ENCODE measurements at regions not wholly inside any gene's neighbourhood (a gene's known extent, or its start where the extent isn't known, plus 50 kb on each side); places are given as distances from the start of the nearest gene placed in this dataset.

DNA sequence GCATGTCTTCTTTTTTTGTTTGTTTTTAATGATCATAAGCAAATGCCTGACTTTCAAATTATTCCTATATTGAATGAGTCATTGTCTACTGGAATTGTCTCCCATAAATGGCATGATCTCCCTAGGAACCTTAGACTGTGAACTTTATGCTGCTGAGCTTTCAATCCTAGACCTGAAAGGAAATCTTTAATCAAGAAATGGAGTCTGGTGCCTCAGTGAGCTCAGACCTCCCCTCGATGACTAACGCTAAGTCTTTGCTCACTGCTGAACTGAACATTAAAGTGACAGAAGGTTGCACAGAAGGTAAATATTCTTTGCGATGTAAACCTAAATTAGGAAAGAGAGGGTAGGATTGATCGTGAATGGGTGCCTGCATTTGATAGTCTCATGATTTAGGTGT, 745.2 kb upstream of the WWC1 start:
- DNase-seq (ENCODE audit: low read depth in 3 of 3): no peak

DNA sequence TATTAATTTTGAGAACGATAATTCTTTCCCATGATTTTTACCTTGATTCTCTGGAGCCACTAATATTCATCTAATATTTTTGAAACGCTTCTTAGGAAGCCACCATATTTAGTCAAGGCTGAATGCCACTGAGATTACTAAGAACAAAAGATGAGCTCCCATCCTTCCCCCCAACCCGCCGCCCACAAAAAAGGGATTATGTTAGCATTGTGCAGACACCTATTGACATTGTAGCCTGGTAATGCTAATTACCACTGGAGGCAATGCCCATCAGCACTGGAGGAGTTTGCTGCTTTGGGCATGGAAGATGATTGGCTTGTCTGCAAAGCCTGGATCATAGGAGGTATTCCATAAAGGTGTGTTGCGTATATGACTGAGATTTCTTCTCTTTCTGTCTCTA, 739.1 kb upstream of the WWC1 start:
- DNase-seq (ENCODE audit: low read depth in 3 of 3): no peak

DNA sequence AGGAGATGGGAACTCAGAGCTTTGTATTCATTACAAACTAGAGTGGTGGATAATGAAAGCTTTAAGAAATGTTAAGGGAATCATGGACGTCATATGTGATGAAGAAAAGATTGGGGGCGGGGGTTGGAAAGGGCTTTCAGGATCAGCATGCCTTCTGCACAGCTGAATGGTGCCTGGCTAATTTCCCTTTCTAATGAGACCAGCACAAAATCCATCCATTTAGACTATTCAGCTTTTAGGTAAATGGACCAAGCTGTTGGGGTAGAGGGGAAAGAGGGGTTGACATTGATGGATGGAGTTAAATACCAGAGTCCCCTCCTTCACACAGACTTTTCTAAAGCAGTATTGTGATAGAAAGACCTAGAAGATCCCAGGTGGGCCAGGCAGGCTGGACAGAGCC, 737.9 kb upstream of the WWC1 start:
- DNase-seq (ENCODE audit: low read depth in 3 of 3): no peak

DNA sequence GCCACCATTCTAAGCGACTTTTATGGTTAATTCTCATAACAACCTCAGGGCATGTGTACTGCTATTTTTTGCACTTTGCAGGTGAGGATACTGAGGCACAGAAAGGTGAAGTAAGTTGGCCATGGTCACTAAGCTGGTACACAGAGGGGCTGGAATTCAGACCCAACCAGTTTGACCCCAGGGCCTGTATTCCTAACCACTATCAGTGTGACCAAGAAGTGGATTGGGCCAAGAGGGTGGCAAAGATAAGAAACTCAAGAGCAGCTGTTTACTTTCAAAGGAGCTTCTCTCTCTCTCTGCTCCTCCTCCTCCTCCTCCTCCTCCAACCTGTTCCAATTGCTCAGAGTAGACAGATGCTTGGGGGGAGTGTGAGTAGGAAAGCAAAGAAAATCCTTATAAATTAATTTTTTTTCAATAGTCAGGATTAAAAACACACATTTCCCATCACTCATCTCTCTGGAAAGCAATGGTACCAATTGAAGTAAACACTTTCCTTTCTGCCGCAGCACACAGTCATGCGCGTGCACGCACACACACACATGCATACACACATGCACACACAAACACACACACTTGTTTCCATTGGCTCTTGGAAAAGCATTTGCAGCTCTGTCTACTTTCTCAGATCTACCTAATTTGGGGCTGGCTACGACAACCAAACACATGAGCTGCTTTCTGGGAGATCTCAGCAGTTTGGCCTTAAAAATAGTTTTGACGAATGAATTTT, 736.7 kb upstream of the WWC1 start:
- DNase-seq (ENCODE audit: low read depth in 3 of 3): no peak

DNA sequence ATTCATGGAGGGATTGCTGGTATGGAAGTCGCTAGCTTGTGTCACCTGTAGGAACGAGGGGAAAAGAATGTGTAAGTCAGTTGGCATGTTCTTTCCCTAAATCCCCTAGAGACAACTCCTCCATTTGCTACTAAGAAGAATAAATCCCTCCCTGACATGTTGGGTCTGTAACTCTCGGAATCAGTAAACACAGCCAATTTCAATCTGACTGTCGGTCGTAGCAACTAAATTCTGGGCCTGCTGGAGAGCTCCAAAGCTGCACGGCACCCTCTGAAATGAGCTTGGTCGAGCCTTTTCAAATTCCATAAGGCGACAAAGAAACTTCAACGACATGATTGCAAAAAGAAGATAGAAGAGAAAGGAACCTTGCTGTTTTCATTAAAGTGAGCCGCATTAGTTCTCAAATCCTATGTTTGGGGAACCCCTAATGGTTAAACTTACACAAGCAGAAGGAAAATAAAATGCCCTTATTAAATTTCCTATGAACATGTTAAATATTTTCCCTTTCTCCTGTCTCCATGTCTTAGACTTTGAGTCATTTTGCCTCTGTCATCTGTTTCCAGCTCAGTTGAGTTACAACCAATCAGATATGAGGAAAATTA, 735.8 kb upstream of the WWC1 start:
- DNase-seq (ENCODE audit: low read depth in 3 of 3): no peak

DNA sequence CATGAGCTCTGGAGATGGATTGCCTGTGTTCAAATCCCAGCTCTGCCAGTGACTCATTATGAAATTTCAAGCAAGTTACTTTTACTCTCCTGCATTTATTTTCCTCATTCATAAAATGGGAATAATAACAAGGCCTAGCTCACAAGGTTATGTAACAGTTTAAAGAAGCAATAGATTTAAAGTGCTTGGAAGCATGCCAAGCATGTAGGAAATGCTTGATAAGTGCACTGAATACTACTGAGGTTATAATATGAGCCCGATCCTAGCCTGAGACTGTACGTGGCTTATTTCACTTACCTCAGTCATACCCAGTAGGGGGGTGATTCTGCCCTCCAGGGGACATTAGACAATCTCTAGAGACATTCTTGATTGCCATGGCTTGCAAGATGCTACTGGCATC, 734.1 kb upstream of the WWC1 start:
- DNase-seq (ENCODE audit: low read depth in 3 of 3): no peak

DNA sequence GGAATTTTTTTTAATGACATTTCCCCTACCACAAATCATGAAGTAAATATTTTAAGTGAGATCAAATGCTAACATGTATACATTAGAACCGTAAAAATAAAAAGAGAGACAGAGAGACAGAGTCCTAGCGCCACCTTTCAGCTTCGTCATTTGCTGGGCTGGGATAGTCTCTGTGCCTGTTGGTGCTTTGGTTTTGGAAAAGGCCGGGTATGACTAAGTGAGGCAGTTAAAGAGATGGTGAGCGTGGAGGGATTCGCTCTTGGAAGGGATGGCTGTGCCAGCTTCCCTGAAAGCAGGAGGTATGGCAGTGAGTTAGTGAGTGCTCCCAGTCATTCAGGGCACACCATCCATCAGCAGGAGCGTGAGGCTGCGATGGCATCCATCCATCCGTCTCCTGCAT, 729.6 kb upstream of the WWC1 start:
- no peak for DNase-seq (ENCODE audit: low read depth in 3 of 3)

DNA sequence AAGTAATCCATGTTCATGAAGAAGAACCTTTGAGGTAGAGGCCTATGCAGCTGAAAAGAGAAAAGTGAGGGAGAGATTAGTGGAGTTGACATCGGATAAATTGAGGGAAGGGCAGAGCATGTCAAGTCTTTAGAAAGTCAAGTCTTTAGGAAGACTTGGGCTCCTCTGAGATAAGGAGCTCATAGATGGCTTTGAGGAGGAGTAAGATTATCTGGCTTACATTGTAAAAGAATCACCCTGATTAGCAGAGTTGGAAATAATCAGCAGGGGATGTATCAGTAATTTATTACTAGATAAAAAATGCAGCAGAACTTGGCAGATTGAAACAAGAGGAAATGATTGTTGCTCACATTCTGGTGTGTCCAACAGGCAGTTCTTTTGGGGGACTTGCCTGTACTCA, 727.2 kb upstream of the WWC1 start:
- DNase-seq (ENCODE audit: low read depth in 3 of 3): no peak

DNA sequence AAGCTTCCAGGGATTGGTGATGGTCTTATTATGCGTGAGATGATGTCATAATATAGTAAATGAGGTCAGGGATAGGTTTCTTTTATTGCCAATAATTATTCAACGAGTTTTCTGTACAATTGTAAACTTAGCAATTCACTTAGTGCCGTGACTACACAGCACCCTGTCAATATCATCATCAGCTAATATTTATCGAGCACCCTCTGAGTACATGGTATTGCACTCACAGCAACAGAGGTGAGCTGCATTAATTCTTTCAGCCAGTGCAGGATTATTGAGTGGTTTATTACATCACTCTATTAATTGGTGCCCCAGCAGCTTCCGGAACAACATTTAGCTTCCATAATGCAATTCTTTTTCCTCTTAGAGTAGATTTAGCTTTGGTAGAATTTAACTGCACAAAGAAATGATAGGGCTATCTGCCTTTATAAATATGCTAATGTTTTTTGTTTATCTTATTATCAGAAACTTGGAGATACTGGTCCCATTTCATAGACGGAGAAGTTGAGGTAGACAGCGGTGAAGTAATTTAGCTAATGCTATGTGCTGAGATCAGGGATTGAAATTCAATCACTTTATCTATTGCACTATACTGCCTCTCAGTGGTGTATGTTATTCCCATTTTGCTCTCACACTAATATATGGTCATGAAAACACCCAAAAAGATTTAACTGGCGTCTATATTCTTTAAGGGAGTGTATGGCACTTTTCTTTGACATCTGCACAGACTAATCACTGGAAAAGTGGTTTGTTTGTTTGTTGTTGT, 726.1 kb upstream of the WWC1 start:
- no peak for DNase-seq (ENCODE audit: low read depth in 3 of 3)

DNA sequence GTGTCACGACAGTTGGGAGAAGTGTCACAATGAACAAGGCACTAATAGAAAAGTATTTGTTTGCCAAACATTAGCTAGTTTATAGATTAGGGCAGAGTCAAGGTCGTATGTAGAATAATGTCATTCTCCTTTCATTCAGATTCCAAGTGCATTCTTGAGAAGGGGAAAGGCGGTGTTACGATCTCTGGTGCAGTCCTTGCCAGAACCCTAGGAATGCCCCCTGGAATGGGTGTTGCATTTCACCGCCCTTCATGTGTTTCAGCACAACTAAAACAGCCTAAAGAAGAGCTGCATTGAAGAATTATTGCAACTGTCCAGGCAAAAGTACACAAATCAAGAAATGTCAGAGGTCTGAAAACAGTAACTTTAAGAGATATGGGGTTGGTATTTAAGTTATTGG, 721.0 kb upstream of the WWC1 start:
- DNase-seq (ENCODE audit: low read depth in 3 of 3): no peak

DNA sequence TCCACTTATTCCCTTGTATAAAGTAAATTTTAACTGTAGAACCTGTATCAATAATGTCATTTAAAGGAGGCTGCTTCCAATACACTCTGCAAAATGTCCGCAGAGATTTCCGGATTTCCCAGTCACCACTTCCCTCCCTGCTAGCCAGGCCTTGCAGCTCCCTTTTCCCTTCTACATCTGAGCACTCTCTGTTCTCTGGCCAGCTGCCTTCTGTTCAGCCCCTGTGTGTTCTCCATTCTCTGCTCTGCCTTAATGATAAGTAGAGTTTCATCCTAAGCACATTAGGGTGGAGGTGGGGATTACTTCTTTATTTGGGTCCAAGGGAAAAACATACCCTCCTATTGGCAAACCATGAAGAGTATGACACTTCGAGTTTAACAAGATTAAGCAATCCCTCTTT, 719.6 kb upstream of the WWC1 start:
- no peak for DNase-seq (ENCODE audit: low read depth in 3 of 3)

DNA sequence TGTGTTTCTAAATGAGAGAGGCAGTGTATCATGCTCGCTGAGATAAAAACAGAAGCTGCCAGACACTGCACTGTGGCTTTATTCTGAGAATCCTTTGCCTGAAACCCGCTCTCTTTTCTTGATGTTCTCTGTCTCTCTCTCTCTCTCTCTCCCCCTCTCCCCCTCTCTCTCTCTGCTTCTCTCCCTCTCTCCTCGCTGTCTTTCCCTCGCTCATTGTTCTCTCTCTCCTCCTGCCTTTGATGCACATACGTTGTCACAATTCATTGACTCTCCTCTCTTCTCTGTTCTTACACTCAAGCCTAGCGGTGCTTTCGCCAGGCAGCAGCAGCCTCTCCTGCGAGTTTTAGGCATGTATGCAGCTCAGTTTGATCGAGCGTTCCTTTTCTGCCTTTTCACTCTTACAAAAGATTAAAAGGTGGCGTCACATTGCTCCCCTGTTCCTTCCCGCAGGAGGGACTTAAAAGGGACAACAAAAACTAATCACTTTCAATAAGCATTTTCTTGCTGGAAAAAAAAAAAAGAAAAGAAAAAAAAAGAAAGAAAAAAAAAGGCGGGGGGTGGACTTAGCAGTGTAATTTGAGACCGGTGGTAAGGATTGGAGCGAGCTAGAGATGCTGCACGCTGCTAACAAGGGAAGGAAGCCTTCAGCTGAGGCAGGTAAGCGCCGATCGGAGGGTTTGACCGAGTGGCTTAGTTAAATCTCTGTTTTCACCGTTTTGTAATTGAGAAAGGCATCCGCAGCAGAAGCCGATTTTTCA, 717.9 kb upstream of the WWC1 start:
- DNase-seq (ENCODE audit: low read depth in 3 of 3): no peak

DNA sequence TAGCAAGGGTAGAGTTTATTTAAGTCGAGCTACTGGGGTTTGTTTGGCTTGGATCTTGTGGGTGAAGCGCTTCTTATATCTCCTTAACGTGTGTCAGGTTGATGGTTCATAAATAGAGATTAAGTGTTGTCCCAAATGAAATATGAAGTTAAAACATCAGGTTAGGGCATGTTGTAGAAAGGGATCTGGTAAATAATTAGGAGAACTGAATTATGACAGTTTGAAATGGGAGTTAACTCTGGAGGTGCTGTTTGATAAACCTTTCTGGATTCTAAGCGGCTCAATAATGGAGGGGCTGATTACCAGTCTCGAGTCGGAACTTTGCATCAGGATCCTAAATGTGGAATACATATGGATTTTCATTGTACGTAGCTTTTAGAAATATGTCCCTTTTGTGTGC, 717.0 kb upstream of the WWC1 start:
- DNase-seq (ENCODE audit: low read depth in 3 of 3): no peak

DNA sequence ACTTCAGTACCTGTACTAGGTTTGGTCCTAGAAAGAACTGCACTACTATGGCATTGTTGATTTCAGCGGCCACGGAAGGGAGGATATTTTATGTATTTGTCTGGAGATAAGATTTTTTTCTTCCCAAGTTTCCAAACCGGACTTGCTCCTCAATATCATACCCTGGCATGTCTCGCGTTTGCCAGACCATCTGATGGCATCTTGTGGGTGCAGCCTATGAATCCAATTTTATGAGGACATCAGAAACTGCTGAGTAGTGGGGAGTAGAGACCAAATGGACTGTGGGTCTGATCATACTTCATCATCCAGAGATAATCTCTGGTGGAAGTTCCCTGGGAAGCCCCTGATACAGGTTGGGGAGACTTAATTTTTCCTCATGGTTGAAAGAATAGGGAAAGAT, 716.1 kb upstream of the WWC1 start:
- no peak for DNase-seq (ENCODE audit: low read depth in 3 of 3)

DNA sequence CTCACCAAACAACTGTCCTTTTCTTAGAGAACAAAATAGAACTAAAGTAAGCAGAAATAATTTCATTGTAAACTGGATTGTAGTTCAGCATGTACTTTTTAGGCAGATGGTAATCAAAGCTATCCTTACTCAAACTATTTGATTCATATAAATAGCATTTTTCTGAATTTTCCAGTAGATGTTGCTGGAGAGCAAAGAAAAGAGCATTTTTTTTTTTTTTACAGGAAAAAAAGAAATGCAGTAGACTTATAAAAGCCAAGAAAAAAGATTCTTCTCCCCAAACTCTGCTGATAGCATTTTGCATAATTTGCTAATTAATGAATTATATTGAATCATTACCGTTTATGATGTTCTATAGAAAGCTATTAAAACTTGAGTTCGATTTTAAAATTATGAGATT, 715.3 kb upstream of the WWC1 start:
- DNase-seq (ENCODE audit: low read depth in 3 of 3): no peak

DNA sequence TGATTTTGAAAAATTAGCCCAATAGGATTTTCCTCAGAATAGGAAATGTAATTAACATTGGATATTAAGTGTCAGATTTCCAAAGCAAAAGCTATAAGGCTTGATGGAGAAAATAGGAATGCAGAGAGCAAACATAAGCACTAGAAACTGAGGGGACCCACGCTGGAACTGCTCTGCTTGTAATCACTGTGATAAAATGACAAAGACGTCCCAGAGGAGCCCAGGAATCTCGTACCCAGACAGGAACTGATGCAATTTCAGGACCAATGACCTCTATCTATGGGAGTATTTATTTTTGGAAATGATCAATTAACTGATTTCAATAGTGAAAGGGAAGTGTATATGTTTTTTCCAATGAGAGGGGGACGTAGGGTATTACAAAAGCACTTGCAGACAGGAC, 714.5 kb upstream of the WWC1 start:
- DNase-seq (ENCODE audit: low read depth in 3 of 3): no peak

DNA sequence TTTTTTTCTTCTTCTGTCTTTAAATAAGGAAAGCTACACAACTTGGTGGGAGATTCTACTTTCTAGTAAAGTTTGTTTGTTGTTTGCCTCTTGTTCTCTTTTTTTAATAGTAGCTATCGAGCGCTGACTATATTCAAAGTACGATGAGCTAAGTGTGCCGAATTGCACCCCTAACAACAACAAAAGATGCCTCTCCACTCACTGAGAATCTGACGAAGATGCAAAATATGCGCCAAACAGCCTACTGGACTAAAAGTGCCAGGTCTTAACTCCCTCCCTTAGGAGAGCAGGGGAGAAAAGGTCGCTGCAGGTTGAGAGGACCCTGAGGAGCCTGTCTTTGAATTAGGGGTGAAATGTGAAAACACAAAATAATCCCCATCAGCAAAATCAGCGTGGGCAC, 713.8 kb upstream of the WWC1 start:
- DNase-seq (ENCODE audit: low read depth in 3 of 3): no peak

DNA sequence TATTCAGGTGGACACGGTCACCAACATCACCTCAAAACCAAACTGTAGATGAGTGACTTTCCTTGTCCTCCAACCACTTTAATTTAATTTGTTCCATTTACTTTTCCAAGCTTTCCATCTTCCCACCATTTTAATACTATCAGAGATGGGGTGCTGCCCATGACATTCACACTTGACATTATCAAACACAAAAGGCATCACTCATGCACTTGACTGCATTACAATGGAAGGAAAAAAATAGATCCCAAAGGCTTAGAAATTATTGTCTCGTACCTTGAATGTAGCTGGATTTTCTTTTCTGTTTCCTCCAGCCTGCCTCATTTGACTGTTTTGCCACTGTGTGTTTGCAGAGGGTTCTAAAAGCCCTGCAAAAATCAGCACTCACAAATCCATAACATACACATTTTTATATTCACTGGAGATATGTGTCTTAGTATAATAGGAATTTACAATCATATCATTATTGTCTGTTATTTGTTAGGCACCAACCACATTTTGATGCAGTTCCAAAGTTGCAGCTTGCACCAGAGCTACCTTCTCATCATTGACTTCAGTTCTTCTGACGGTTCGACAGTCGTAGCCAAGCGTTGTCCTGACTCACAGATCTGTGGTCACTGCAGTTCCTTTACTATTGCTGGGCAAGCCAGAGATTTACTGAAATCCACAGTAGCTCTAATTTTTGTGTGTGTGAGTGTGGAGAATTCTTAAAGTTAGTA, 712.3 kb upstream of the WWC1 start:
- no peak for DNase-seq (ENCODE audit: low read depth in 3 of 3)

DNA sequence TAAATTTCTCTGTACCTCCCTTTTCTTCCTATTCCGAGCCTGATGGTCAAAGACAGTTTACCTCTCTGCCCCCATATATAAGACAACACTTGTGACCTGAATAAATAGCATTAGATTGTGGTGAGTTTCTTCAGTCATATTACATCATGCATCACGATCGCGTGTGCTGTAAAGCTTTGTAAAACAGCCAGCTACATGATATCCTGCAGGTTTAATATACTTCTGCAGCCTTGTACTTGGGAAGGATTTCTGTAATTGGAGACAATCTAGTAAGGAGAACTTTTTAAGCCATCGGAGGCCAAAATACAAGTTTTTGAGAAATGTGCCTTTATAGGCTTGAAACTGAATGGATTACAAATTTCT, 711.8 kb upstream of the WWC1 start:
- no peak for DNase-seq (ENCODE audit: low read depth in 3 of 3)

DNA sequence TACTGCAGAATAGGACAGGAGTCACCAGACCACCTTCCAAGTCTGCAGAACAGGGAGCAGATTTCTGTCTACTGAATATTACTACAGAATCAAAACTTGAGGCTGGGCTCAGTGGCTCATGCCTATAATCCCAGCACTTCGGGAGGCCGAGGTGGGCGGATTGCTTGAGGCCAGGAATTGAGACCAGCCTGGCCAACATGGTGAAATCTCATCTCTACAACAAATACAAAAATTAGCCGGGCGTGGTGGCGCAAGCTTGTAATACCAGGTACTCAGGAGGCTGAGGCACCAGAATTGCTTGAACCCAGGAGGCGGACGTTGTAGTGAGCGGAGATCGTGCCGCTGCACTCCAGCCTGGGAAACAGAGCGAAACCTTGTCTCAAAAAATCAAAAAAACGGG, 710.8 kb upstream of the WWC1 start:
- DNase-seq (ENCODE audit: low read depth in 3 of 3): no peak

DNA sequence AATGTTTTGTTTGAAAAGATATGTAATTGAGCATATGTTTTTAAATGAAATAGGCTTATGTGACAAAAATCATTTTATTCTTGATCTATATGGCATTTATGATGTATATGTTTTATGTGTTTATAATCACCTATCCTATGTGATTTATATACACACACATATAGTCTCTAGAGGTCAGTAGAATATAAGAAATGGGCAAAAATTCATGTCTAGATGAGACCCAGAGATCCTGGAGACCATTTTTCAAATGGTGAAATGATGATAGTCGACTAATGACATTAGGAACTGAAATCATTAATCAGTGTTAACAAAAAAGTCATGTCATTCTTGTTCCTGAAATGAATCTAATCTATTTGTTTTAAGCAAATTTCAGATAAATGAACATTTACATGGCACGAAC, 709.2 kb upstream of the WWC1 start:
- no peak for DNase-seq (ENCODE audit: low read depth in 3 of 3)

DNA sequence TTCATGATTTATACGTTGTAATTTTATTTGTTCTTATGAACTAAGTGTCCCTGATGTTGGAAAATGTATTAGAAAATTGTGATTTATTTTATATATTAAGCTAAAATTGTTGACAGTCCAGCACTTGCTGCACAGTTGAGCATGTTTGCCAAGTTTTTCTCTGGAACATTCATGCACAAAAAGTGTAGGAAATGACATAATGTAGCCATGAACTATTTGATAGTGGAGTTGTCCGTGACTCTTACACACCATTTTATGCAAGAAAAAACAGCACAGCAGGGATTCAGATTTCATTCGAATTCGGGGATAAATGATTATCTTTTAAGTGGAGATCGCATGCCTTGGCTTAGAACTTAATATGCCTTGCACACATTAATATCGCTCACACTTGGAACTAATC, 708.6 kb upstream of the WWC1 start:
- no peak for DNase-seq (ENCODE audit: low read depth in 3 of 3)
